ENCODE measurements at regions not wholly inside any gene's neighbourhood (a gene's known extent, or its start where the extent isn't known, plus 50 kb on each side); places are given as distances from the start of the nearest gene placed in this dataset.

DNA sequence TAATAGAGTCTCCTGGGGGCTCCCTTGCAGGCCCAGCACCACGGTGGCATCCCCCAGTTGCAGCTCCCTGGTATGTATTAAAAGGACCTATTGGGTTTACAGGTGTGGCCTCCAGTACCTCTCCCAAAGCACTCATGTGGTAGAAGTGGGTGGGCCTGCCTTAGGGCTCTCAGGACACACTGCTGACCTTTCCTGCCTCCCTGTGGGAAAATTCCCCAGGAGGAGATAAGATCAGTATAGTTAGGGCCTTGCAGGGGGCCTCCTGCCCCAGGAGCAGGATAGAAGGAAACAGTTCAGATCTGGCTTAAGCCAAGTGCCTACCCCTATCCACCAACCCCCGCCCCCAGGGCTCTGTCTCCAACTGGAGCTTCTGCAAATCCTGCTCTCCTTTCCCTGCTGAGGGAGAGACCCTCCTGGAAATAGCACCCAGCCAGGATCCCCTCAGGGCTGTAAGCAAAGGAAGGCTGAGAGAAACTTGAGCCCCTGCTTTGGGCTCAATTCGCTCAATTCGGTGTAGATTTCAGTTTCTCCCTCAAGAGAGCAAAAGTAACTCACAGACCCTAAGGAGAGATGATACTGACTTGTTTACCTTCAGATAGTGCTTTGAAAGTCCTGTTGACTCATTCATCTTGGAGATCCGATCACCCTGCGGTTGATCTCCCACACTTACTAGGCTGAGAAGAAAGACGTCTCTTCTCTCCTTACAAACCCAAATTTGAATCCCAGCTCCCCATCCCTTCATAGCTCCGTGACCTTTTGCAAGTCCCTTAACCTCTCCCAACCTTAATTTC lies 130.6 kb downstream of the WDR11 start:
- H3K4me1 Mint-ChIP-seq, result peaks cover 43% of the 10 kb centered on the region
- Histone ChIP-seq H3K9ac (ENCODE audit: extremely low read depth, low read length, poor library complexity, severe bottlenecking) (no peak overlapping the region), H3K4me1 (ENCODE audit: control insufficient read depth, insufficient read depth, low read length) (peaks cover 26% of the 10 kb centered on the region), H3K27ac (ENCODE audit: low read depth, low read length) (no peak overlapping the region), H3K27me3 (ENCODE audit: control insufficient read depth, insufficient read depth, low read length, poor library complexity, severe bottlenecking) (peaks cover 33% of the 10 kb centered on the region), H3K4me3 (ENCODE audit: low read length) (peak overlapping the region; percentile 57), H3K9me3 (ENCODE audit: control insufficient read depth, low read length) (peaks cover 22% of the 10 kb centered on the region), H3K36me3 (ENCODE audit: control insufficient read depth, insufficient read depth, low read length) (no peaks in the 10 kb centered on the region)
- H3K9me3 Mint-ChIP-seq, result peaks cover 22% of the 10 kb centered on the region
- H3K4me3 Mint-ChIP-seq, result peak overlapping the region; percentile 57
- TF ChIP-seq, protein P1, sequence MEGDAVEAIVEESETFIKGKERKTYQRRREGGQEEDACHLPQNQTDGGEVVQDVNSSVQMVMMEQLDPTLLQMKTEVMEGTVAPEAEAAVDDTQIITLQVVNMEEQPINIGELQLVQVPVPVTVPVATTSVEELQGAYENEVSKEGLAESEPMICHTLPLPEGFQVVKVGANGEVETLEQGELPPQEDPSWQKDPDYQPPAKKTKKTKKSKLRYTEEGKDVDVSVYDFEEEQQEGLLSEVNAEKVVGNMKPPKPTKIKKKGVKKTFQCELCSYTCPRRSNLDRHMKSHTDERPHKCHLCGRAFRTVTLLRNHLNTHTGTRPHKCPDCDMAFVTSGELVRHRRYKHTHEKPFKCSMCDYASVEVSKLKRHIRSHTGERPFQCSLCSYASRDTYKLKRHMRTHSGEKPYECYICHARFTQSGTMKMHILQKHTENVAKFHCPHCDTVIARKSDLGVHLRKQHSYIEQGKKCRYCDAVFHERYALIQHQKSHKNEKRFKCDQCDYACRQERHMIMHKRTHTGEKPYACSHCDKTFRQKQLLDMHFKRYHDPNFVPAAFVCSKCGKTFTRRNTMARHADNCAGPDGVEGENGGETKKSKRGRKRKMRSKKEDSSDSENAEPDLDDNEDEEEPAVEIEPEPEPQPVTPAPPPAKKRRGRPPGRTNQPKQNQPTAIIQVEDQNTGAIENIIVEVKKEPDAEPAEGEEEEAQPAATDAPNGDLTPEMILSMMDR (conservative IDR thresholded peaks at IDR 0.05), result no peak
- DNase-seq, result peak; percentile 83
- peak overlapping the region; percentile 88 for H3K27ac Mint-ChIP-seq
- 32 to 62% methylated on average over 5 to 7 of the region's 8 CpGs for WGBS, 2 experiments (ENCODE audit: insufficient coverage in 1 of 2, insufficient read length in 1 of 2)
- peaks cover 64% of the 10 kb centered on the region for H3K27me3 Mint-ChIP-seq (ENCODE audit: insufficient read depth)
- peaks cover 1% of the 10 kb centered on the region for H3K36me3 Mint-ChIP-seq (ENCODE audit: low read depth)

DNA sequence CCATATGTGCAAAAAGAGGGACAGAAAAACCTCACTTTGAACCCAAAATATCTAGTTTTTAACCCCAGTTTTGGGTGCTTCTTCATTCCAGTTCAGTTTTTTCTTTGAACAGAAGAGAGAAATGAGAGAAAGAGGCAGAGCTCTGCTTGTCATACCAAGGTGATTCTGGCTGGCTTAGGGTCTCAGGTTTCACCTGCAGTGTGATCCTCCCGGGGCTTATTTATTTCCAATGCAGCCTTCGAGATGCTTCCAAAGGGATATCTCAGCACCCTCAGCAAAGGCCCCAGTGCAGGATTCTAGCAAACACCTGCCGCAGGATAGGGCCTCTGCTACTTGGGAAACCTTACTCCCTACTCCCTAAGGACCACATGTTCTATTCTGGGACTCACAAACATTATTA lies 131.3 kb downstream of the WDR11 start:
- peak; percentile 59 for DNase-seq
- peaks cover 1% of the 10 kb centered on the region for H3K36me3 Mint-ChIP-seq (ENCODE audit: low read depth)
- Histone ChIP-seq H3K36me3 (ENCODE audit: control insufficient read depth, insufficient read depth, low read length) (no peaks in the 10 kb centered on the region), H3K27ac (ENCODE audit: low read depth, low read length) (no peak overlapping the region), H3K27me3 (ENCODE audit: control insufficient read depth, insufficient read depth, low read length, poor library complexity, severe bottlenecking) (peaks cover 32% of the 10 kb centered on the region), H3K9me3 (ENCODE audit: control insufficient read depth, low read length) (peaks cover 26% of the 10 kb centered on the region), H3K9ac (ENCODE audit: extremely low read depth, low read length, poor library complexity, severe bottlenecking) (no peak overlapping the region), H3K4me3 (ENCODE audit: low read length) (peak overlapping the region; percentile 57), H3K4me1 (ENCODE audit: control insufficient read depth, insufficient read depth, low read length) (peaks cover 26% of the 10 kb centered on the region)
- H3K27ac Mint-ChIP-seq, result peak overlapping the region; percentile 88
- H3K4me1 Mint-ChIP-seq, result peaks cover 42% of the 10 kb centered on the region
- TF ChIP-seq, protein P1 (conservative IDR thresholded peaks at IDR 0.05), result no peak
- H3K4me3 Mint-ChIP-seq, result peak overlapping the region; percentile 57
- H3K9me3 Mint-ChIP-seq, result peaks cover 28% of the 10 kb centered on the region
- 55 to 61% methylated on average over 2 to 3 of the region's 3 CpGs for WGBS, 2 experiments (ENCODE audit: insufficient coverage in 1 of 2, insufficient read length in 1 of 2)
- peaks cover 64% of the 10 kb centered on the region for H3K27me3 Mint-ChIP-seq (ENCODE audit: insufficient read depth)

DNA sequence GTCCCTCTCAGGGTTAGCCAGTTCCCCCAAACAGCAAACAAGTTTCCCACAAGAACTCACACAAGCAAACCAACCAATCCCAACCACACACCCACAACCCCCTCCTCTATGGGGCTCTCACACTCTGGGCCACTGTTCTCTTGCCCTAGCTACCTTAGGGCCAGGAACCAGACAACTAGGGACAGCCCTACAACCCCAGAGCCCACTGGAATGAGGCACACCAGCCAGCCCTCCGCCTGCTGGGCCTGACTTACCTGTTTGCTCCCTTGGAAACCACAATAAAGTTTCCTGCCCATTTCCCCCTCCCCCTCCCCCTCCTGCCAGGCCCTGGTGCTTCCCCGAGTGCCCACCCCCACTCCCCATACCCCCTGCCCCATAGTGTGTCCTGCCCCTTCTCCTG lies 132.6 kb downstream of the WDR11 start:
- DNase-seq, result no peak
- TF ChIP-seq, protein P1 (conservative IDR thresholded peaks at IDR 0.05), result no peak
- no peak overlapping the region for H3K9ac ChIP-seq (ENCODE audit: extremely low read depth, low read length, poor library complexity, severe bottlenecking)
- H3K4me1 ChIP-seq (ENCODE audit: control insufficient read depth, insufficient read depth, low read length), result peaks cover 24% of the 10 kb centered on the region
- Mint-ChIP-seq H3K27me3 (ENCODE audit: insufficient read depth) (peaks cover 62% of the 10 kb centered on the region), H3K36me3 (ENCODE audit: low read depth) (peaks cover 1% of the 10 kb centered on the region), H3K4me3 (no peak overlapping the region), H3K9me3 (peaks cover 41% of the 10 kb centered on the region), H3K27ac (no peak overlapping the region), H3K4me1 (peaks cover 35% of the 10 kb centered on the region)
- peaks cover 20% of the 10 kb centered on the region for H3K27me3 ChIP-seq (ENCODE audit: control insufficient read depth, insufficient read depth, low read length, poor library complexity, severe bottlenecking)
- no peaks in the 10 kb centered on the region for H3K36me3 ChIP-seq (ENCODE audit: control insufficient read depth, insufficient read depth, low read length)
- WGBS, 2 experiments (ENCODE audit: insufficient coverage in 1 of 2, insufficient read length in 1 of 2), result 93% methylated on average over 1 of the region's 2 CpGs; no CpG with 5 or more reads in 1 of the 2 experiments
- H3K9me3 ChIP-seq (ENCODE audit: control insufficient read depth, low read length), result peaks cover 36% of the 10 kb centered on the region
- H3K4me3 ChIP-seq (ENCODE audit: low read length), result no peak overlapping the region
- no peak overlapping the region for H3K27ac ChIP-seq (ENCODE audit: low read depth, low read length)
